K562 (cell line): ENCODE measurements at regions not wholly inside any gene's neighbourhood (a gene's known extent, or its start where the extent isn't known, plus 50 kb on each side); places are given as distances from the start of the nearest gene placed in this dataset.

Source experiments
- ATAC-seq: fragments of 200-7000 bp; cut with Tn5 transposase; 3 replicates; pipeline ENCODE4 v1.9.1; 2020; ENCODE audit warnings: moderate library complexity
- BruUV-seq: library from RNA; stranded (reverse); fragments of 400-500 nt; replicated peaks from 2 replicates; lab custom pipeline; 2021; lab: Mats Ljungman, UMichigan
- CTCF ChIA-PET: fragments of 300-600 bp; formaldehyde crosslinking; extraction: SDS; loops from one replicate; lab custom pipeline; 2021; ENCODE audit warnings: low intra/inter-chr PET ratio; lab: Yijun Ruan, JAX
- POLR2A ChIA-PET: fragments of 300-600, 350-650 bp; sonication (Branson Sonifier 250); formaldehyde crosslinking; extraction: SDS; loops from one replicate; lab custom pipeline; 2021; ENCODE audit warnings: antibody characterized with exemption, inconsistent platforms; lab: Yijun Ruan, JAX
- DNase-seq, 4 experiments: peaks; one replicate each; pipeline versions ENCODE4 v3.0.0 to v3.0.0-alpha.2; 2011 to 2018; ENCODE audit warnings: low spot score in 3 of 4, mixed read lengths in 3 of 4; ENCODE audit errors: extremely low read depth in 1 of 4
- FAIRE-seq: peaks from 2 replicates; lab custom pipeline; 2011; peaks lifted over from hg19 to GRCh38; lab: Jason Lieb, UNC
- H2AFZ ChIP-seq: 2 replicates; pipeline ENCODE4 v1.6.0; 2011; ENCODE audit warnings: low read depth, low read length, control low read depth, inconsistent platforms
- H3K27ac ChIP-seq: fragments of 200-600 bp; 3 replicates; pipeline ENCODE4 v1.8.0; 2011; ENCODE audit warnings: low read depth, mild to moderate bottlenecking, control low read depth, inconsistent platforms, low read length, moderate library complexity, mixed read lengths; ENCODE audit errors: extremely low read depth
- H3K27me3 ChIP-seq, 2 experiments: fragments of 300-600 bp in 1 of 2; 2 replicates in 1 of 2; 3 replicates in 1 of 2; pipeline versions ENCODE4 v1.6.0 to v1.8.0; 2011; ENCODE audit warnings: inconsistent platforms in 2 of 2, low read length in 2 of 2, mild to moderate bottlenecking in 1 of 2, mixed read lengths in 1 of 2, moderate library complexity in 1 of 2; ENCODE audit not compliant: control insufficient read depth in 2 of 2, insufficient read depth in 2 of 2
- H3K36me3 ChIP-seq: fragments of 300-600 bp; 3 replicates; pipeline ENCODE4 v1.8.0; 2011; ENCODE audit warnings: mild to moderate bottlenecking, low read length, inconsistent platforms; ENCODE audit not compliant: control insufficient read depth, insufficient read depth
- H3K4me1 ChIP-seq, 2 experiments: fragments of 200-600 bp in 1 of 2; replicated peaks in 1 of 2; 2 replicates in 1 of 2; 3 replicates in 1 of 2; pipeline versions ENCODE4 v1.5.1 to v1.8.0; 2011; ENCODE audit warnings: inconsistent platforms in 2 of 2, low read length in 2 of 2, mild to moderate bottlenecking in 1 of 2, mixed read lengths in 1 of 2, moderate library complexity in 1 of 2; ENCODE audit not compliant: control insufficient read depth in 2 of 2, insufficient read depth in 2 of 2
- H3K4me2 ChIP-seq: 2 replicates; pipeline ENCODE4 v1.6.1; 2011; ENCODE audit warnings: low read length, control low read depth, inconsistent platforms, mixed read lengths; ENCODE audit not compliant: insufficient read depth
- H3K4me3 ChIP-seq: fragments of 200-600 bp; sonication (generic), shearing (Covaris generic); 2 replicates; pipeline ENCODE4 v1.5.1; 2016; ENCODE audit warnings: control low read depth, inconsistent platforms
- H3K79me2 ChIP-seq: fragments of 200-600 bp; 3 replicates; pipeline ENCODE4 v1.8.0; 2011; ENCODE audit warnings: low read length, inconsistent platforms; ENCODE audit not compliant: control insufficient read depth, insufficient read depth
- H3K9ac ChIP-seq, 2 experiments: 2 replicates each; pipeline versions ENCODE4 v1.6.0 to v1.6.1; 2011; ENCODE audit warnings: low read depth in 2 of 2, low read length in 2 of 2, control low read depth in 1 of 2, inconsistent platforms in 1 of 2, mild to moderate bottlenecking in 1 of 2, mixed read lengths in 1 of 2; ENCODE audit not compliant: insufficient read depth in 1 of 2
- H3K9me1 ChIP-seq: one replicate; pipeline ENCODE4 v1.6.0; 2011; ENCODE audit warnings: inconsistent platforms, mild to moderate bottlenecking, low read length, moderate library complexity; ENCODE audit not compliant: control insufficient read depth, insufficient read depth
- H3K9me3 ChIP-seq: replicated peaks from 2 replicates; pipeline ENCODE4 v1.5.1; 2011; ENCODE audit warnings: low read depth, low read length, inconsistent platforms; ENCODE audit not compliant: control insufficient read depth, insufficient read depth
- H4K20me1 ChIP-seq: replicated peaks from 2 replicates; pipeline ENCODE4 v1.6.1; 2011; ENCODE audit warnings: low read length, inconsistent platforms, mixed read lengths; ENCODE audit not compliant: control insufficient read depth, insufficient read depth
- EWSR1 ChIP-seq: fragments of 450-650 bp; IDR thresholded peaks from 2 replicates; pipeline ENCODE4 v1.6.1; 2018; ENCODE audit warnings: borderline replicate concordance, mild to moderate bottlenecking, low read depth, moderate library complexity; ENCODE audit not compliant: partially characterized antibody
- FIP1L1 ChIP-seq: fragments of 200-400 bp; formaldehyde crosslinking; IDR thresholded peaks from 2 replicates; pipeline ENCODE4 v1.6.1; 2018; ENCODE audit warnings: mild to moderate bottlenecking, low read depth, low read length; ENCODE audit not compliant: poor library complexity, severe bottlenecking
- HES1 ChIP-seq: fragments of 450-650 bp; IDR thresholded peaks from 2 replicates; pipeline ENCODE4 v1.6.1; 2016; ENCODE audit warnings: low read depth, mild to moderate bottlenecking, moderate library complexity
- MBD2 ChIP-seq: sonication (generic); IDR thresholded peaks from 2 replicates; pipeline ENCODE4 v1.6.1; 2016; ENCODE audit warnings: low read depth, borderline replicate concordance
- RHOXF2B ChIP-seq: fragments of 250-450 bp; sonication (Bioruptor Pico); conservative IDR thresholded peaks from 2 replicates; pipeline ENCODE4 v1.5.1; 2021
- RNF2 ChIP-seq: sonication (generic); IDR thresholded peaks from 2 replicates; pipeline ENCODE4 v1.6.1; 2016
- TCF7 ChIP-seq: sonication (generic); IDR thresholded peaks from 2 replicates; pipeline ENCODE4 v1.6.1; 2016; ENCODE audit warnings: antibody characterized with exemption, borderline replicate concordance
- TEAD2 ChIP-seq: fragments of 450-650 bp; IDR thresholded peaks from 2 replicates; pipeline ENCODE4 v1.6.1; 2016; ENCODE audit warnings: missing genetic modification characterization, control low read depth, missing compliant biosample characterization
- ZNF354B ChIP-seq: fragments of 250-450 bp; sonication (Bioruptor Pico); IDR thresholded peaks from 2 replicates; pipeline ENCODE4 v1.4.0; 2020
- WGBS: fragments of 100-300 bp; shearing (Covaris generic); methylation state at CpG from one replicate; pipeline ENCODE4 v1.1.6; 2016; ENCODE audit warnings: low coverage, mixed read lengths; ENCODE audit not compliant: insufficient coverage; ENCODE audit errors: missing lambda C conversion rate; 5-methylcytosine and 5-hydroxymethylcytosine counted together
- in situ Hi-C: fragments of 300-500 bp; cut with MboI; formaldehyde crosslinking; loops from 4 replicates; pipeline ENCODE4 v1.15.0; 2018; ENCODE audit warnings: inconsistent platforms, mixed read lengths
- intact Hi-C: fragments of 100-400 bp; cut with micrococcal nuclease; formaldehyde crosslinking; loops from 2 replicates; pipeline ENCODE4 v1.14.2; 2022

DNA sequence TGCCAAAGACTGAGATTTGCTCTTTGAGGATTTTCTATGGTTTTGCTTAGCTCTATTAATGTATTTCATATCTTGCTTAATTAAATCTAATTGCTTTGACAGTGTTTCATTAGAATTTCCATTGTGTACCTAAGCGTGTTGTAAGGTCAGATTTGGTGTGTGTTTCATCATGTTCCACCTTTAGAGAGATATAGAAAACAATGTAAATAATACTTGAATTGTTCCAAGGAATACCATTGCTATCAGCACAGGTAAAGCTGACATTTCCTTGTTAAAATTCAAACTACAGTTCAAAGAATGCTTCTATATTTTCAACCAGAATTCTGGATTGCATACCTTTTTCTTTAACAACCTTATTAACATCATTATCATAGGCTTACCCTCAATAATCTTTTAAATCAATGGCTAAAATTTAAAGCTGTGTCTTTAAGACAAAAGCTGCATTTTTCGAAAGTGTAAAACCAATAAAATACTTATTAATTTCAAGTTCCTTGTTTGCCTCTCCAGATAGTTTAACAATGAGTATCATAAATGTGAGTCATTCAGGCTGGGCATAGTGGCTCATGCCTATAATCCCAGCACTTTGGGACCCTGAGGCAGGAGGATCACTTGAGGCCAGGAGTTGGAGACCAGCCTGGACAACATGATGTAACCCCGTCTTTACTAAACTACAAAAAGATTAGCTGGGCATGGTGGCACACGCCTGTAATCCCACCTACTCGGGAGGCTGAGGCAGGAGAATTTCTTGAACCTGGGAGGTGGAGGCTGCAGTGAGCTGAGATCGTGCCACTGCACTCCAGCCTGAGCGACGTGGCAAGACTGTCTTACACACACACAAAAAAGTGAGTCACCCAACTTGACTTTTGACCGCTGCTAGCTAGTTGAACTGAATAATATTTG is 188.0 kb upstream of the PKDCC start:
- Histone ChIP-seq H3K9me3 (no peaks in the 10 kb centered on the region), H3K9ac (no peak overlapping the region), H2AFZ (no peak overlapping the region), H3K27ac (no peak overlapping the region), H3K36me3 (no peaks in the 10 kb centered on the region), H3K4me2 (no peak overlapping the region), H3K4me3 (no peak overlapping the region), H4K20me1 (no peaks in the 10 kb centered on the region), H3K4me1 (no peaks in the 10 kb centered on the region), H3K9me1 (no peaks in the 10 kb centered on the region), H3K27me3 (no peaks in the 10 kb centered on the region; a peak in 2 of 5 replicates), H3K79me2 (no peaks in the 10 kb centered on the region)
- no TSS peak for BruUV-seq
- in situ Hi-C loops = loop anchor here (25.0 kb wide), 1 partner anchor 352 kb away; no protein-coding TSS in a partner anchor
- DNase-seq = no peak
- WGBS = 0% methylated on average over 9 of the region's 9 CpGs
- TF ChIP-seq FIP1L1 = no peak
- no peak for FAIRE-seq
- intact Hi-C loops = no loop called here
- no peak for ATAC-seq
- CTCF ChIA-PET = no interaction called here
- POLR2A ChIA-PET = no interaction called here

- Histone ChIP-seq H3K9ac (no peak overlapping the region), H3K9me1 (no peaks in the 10 kb centered on the region), H3K4me2 (no peak overlapping the region), H4K20me1 (no peaks in the 10 kb centered on the region), H3K4me1 (no peaks in the 10 kb centered on the region), H3K36me3 (no peaks in the 10 kb centered on the region), H3K79me2 (no peaks in the 10 kb centered on the region), H3K27ac (no peak overlapping the region), H3K4me3 (no peak overlapping the region), H2AFZ (no peak overlapping the region), H3K27me3 (no peaks in the 10 kb centered on the region; a peak in 3 of 5 replicates)
- in situ Hi-C loops = loop anchor here (25.0 kb wide), 1 partner anchor 349 kb away; no protein-coding TSS in a partner anchor
- POLR2A ChIA-PET = no interaction called here
- CTCF ChIA-PET = no interaction called here
- 0% methylated on average over 2 of the region's 2 CpGs for WGBS
- DNase-seq (no peak), ATAC-seq (no peak), FAIRE-seq (no peak)
- intact Hi-C loops = no loop called here
- BruUV-seq = no TSS peak
- TF ChIP-seq ZNF354B (CRISPR knock-in tag) (no peak), MBD2 (no peak), RHOXF2B (CRISPR knock-in tag) (no peak), TEAD2 (no peak), HES1 (no peak), RNF2 (no peak), EWSR1 (no peak), TCF7 (no peak)
- TF ChIP-seq, all 486 proteins: peak for 0
- no peaks in the 10 kb centered on the region for H3K9me3 ChIP-seq
These were observed 184.8 kb upstream of the PKDCC start for GRCh38 chr2:41863062-41863461.
